Stomach (tissue), 8 donors: ENCODE measurements at regions not wholly inside any gene's neighbourhood (a gene's known extent, or its start where the extent isn't known, plus 50 kb on each side); places are given as distances from the start of the nearest gene placed in this dataset.

Experiments
- DNase-seq, 2 donors: peaks; one replicate each; pipeline versions ENCODE4 v3.0.0 to v3.0.0-alpha.2; 2013 to 2019
- H3K27ac ChIP-seq, 5 donors: fragments of 200-600 bp in 4 of 5; sonication (generic) in 4 of 5; one replicate each; pipeline ENCODE4 v1.5.1; 2013 to 2019; ENCODE audit warnings: mild to moderate bottlenecking in 1 of 5, moderate library complexity in 1 of 5
- H3K27me3 ChIP-seq, 3 donors: fragments of 200-600 bp; sonication (generic); one replicate each; pipeline ENCODE4 v1.5.1; 2017 to 2019; ENCODE audit warnings: mixed run types in 1 of 3
- H3K36me3 ChIP-seq, 4 donors: fragments of 200-600 bp; sonication (generic); 1 replicate in 3 of 4; 2 replicates in 1 of 4; pipeline ENCODE4 v1.5.1; 2016 to 2019
- H3K4me1 ChIP-seq, 4 donors: fragments of 200-600 bp; sonication (generic); one replicate each; pipeline ENCODE4 v1.5.1; 2016 to 2019
- H3K4me3 ChIP-seq, 4 donors: fragments of 200-600 bp; sonication (generic) in 3 of 4; one replicate each; pipeline ENCODE4 v1.5.1; 2016 to 2019; ENCODE audit warnings: mild to moderate bottlenecking in 1 of 4
- H3K9me3 ChIP-seq, 4 donors: fragments of 200-600 bp; sonication (generic); one replicate each; pipeline ENCODE4 v1.5.1; 2016 to 2019
- CTCF ChIP-seq, 7 experiments: fragments of 450-650 bp in 4 of 7; fragments of 200-600 bp in 3 of 7; sonication (generic) in 3 of 7; IDR thresholded peaks; one replicate each; pipeline ENCODE4 v1.5.1; 2016 to 2019; ENCODE audit warnings: antibody characterized with exemption in 7 of 7, control low read depth in 2 of 7, mild to moderate bottlenecking in 1 of 7
- EP300 ChIP-seq: sonication (generic); formaldehyde crosslinking; IDR thresholded peaks from one replicate; pipeline ENCODE4 v1.6.1; 2017; ENCODE audit warnings: antibody characterized with exemption
- POLR2A ChIP-seq, 4 donors: fragments of 450-650 bp; IDR thresholded peaks; one replicate each; pipeline ENCODE4 v1.6.1; 2016; ENCODE audit warnings: antibody characterized with exemption in 4 of 4, control low read depth in 2 of 4, mild to moderate bottlenecking in 1 of 4, moderate library complexity in 1 of 4
- POLR2AphosphoS5 ChIP-seq, 3 donors: sonication (generic); formaldehyde crosslinking; IDR thresholded peaks; one replicate each; pipeline ENCODE4 v1.6.1; 2016; ENCODE audit warnings: antibody characterized with exemption in 3 of 3
- WGBS, 5 donors: extraction: QIAGEN DNeasy Blood & Tissue Kit in 3 of 5; methylation state at CpG; one replicate each; pipeline versions ENCODE4 v1.1.5 to v1.1.7; 2013 to 2018; 5-methylcytosine and 5-hydroxymethylcytosine counted together
- intact Hi-C: fragments of 100-400 bp; cut with DNase I; formaldehyde crosslinking; loops from one replicate; pipeline ENCODE4 v1.15.1; 2023; ENCODE audit warnings: low total_unique reads
- donor health status: healthy with polysubstance abuse.
- donor health status: Bipolar disorder and iron deficiency.
- donor health status: healthy.

- Histone ChIP-seq H3K27ac (no peak overlapping the region), H3K36me3 (no peaks in the 10 kb centered on the region), H3K9me3 (no peaks in the 10 kb centered on the region), H3K27me3 (no peaks in the 10 kb centered on the region), H3K4me1 (no peaks in the 10 kb centered on the region), H3K4me3 (no peak overlapping the region)
- TF ChIP-seq EP300 (no peak), POLR2AphosphoS5 (IDR thresholded peaks at IDR 0.05) (no peak), CTCF (IDR thresholded peaks at IDR 0.05) (no peak), POLR2A (IDR thresholded peaks at IDR 0.05) (no peak)
- intact Hi-C loops, result no loop called here
- WGBS, 5 donors, result 40 to 53% (median 47%) methylated on average over 5 of the region's 5 CpGs
- no peak for DNase-seq
Observed at GRCh38 chr11:28619846-28620540, 511.8 kb downstream of the METTL15 start.

GRCh38 chr11:28618416-28618815, 510.2 kb downstream of the METTL15 start:
- Histone ChIP-seq H3K4me1 (no peaks in the 10 kb centered on the region), H3K27me3 (no peaks in the 10 kb centered on the region), H3K27ac (no peak overlapping the region), H3K36me3 (no peaks in the 10 kb centered on the region), H3K9me3 (no peaks in the 10 kb centered on the region), H3K4me3 (no peak overlapping the region)
- TF ChIP-seq POLR2AphosphoS5 (IDR thresholded peaks at IDR 0.05), result no peak
- no peak for DNase-seq
- WGBS, 5 donors, result 83 to 93% (median 91%) methylated on average over 2 of the region's 2 CpGs
- intact Hi-C loops, result no loop called here

GRCh38 chr11:28616160-28616965, 508.2 kb downstream of the METTL15 start:
- intact Hi-C loops, result no loop called here
- no peak overlapping the region for H3K27ac ChIP-seq
- H3K9me3 ChIP-seq, result no peaks in the 10 kb centered on the region
- TF ChIP-seq POLR2A (IDR thresholded peaks at IDR 0.05), result no peak
- no peak for TF ChIP-seq EP300
- no peak for TF ChIP-seq POLR2AphosphoS5 (IDR thresholded peaks at IDR 0.05)
- TF ChIP-seq CTCF (IDR thresholded peaks at IDR 0.05), result no peak
- no peaks in the 10 kb centered on the region for H3K27me3 ChIP-seq
- WGBS, 5 donors, result 37 to 57% (median 47%) methylated on average over 5 of the region's 5 CpGs
- no peaks in the 10 kb centered on the region for H3K4me1 ChIP-seq
- no peaks in the 10 kb centered on the region for H3K36me3 ChIP-seq
- H3K4me3 ChIP-seq, result no peak overlapping the region
- no peak for DNase-seq

- Histone ChIP-seq H3K27me3 (no peaks in the 10 kb centered on the region), H3K9me3 (no peaks in the 10 kb centered on the region), H3K4me1 (no peaks in the 10 kb centered on the region), H3K4me3 (no peak overlapping the region), H3K36me3 (no peaks in the 10 kb centered on the region), H3K27ac (no peak overlapping the region)
- WGBS, 5 donors, result 53 to 83% (median 58%) methylated on average over 2 of the region's 2 CpGs
- peak in 1 of 2 donors; percentile 6 for DNase-seq
- intact Hi-C loops, result no loop called here
- TF ChIP-seq EP300 (no peak), CTCF (IDR thresholded peaks at IDR 0.05) (no peak), POLR2AphosphoS5 (IDR thresholded peaks at IDR 0.05) (no peak), POLR2A (IDR thresholded peaks at IDR 0.05) (no peak)
Observed at GRCh38 chr11:28615542-28615941, 507.4 kb downstream of the METTL15 start.

- no peaks in the 10 kb centered on the region for H3K36me3 ChIP-seq
- no peak overlapping the region for H3K4me3 ChIP-seq
- TF ChIP-seq POLR2A (IDR thresholded peaks at IDR 0.05) (no peak), CTCF (IDR thresholded peaks at IDR 0.05) (no peak), EP300 (no peak), POLR2AphosphoS5 (IDR thresholded peaks at IDR 0.05) (no peak)
- H3K4me1 ChIP-seq, result no peaks in the 10 kb centered on the region
- no peak overlapping the region for H3K27ac ChIP-seq
- H3K27me3 ChIP-seq, result no peaks in the 10 kb centered on the region
- intact Hi-C loops, result no loop called here
- no peak for DNase-seq
- WGBS, 5 donors, result 66 to 85% (median 69%) methylated on average over 6 to 12 of the region's 12 CpGs
- no peaks in the 10 kb centered on the region for H3K9me3 ChIP-seq
Observed at GRCh38 chr11:28606930-28607329, 498.7 kb downstream of the METTL15 start.
